ENCODE measurements at regions not wholly inside any gene's neighbourhood (a gene's known extent, or its start where the extent isn't known, plus 50 kb on each side); places are given as distances from the start of the nearest gene placed in this dataset.
A peak's percentile ranks its signal among the peaks of the same experiment; 100 is the strongest.

DNA sequence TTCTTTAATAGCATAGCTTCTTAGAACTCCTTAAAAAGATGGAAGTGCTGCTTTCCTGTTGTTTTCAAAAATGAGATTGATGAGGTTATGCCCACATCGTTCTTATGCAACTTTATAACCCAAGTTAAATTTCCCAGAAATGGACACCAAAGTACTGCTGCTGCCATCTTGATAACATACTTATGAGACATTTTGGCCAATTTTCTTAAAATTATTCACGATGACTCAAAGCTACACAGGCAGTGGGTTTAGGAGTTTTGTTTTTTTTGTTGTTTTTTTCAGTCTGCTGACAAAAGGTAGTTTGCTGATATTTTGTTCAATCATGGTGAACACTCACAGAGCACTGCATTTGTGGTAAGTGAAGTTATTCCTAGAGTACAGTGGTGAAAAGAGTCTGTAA lies 54.9 kb upstream of the RFC3 start:
- no peak for DNase-seq

DNA sequence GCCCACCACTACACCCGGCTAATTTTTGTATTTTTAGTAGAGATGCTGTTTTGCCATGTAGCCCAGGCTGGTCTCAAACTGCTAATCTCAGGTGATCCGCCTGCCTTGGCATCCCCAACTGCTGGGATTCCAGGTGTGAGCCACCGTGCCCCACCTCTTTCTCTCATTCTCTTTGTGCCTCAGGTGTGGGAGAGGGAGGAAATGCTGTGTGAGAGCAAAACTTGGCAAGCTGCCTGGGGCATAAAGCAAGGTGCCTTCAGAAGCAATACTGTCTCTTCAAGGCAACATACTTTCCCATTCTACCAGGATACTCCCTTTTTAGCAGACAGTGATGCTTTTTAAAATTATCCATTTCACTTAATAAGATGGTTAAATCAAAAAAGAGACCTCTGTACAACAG lies 53.2 kb upstream of the RFC3 start:
- peak; percentile 30 for DNase-seq

- DNase-seq, result no peak
Measured at GRCh38 chr13:33766329-33767123, 51.4 kb upstream of the RFC3 start.

DNA sequence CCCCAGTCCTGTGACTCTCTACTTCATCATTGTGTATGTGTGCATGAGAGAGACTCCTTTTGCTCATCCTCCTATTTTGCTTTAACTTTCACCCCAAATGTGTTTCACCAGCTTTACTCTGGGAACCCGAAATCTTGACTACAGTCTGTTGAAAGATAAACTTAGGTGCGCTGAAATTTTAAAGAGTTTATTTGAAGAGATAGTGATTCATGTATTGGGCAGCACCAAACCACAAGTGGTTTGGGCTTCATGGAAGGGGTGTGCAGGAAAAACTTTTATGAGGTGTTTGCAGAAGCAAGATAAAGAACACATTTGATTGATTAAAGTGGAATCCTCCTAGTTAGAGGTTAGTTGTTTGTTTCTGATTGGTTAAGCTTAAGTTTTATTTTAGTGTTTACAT lies 50.8 kb upstream of the RFC3 start:
- DNase-seq, result no peak
